ENCODE measurements at regions not wholly inside any gene's neighbourhood (a gene's known extent, or its start where the extent isn't known, plus 50 kb on each side); places are given as distances from the start of the nearest gene placed in this dataset.

GRCh38 chr20:51867251-51867650, 64.9 kb upstream of the SALL4 start:
- DNase-seq: no peak

GRCh38 chr20:51864967-51865366, 62.6 kb upstream of the SALL4 start:
- DNase-seq: no peak

- DNase-seq: no peak
Observed at GRCh38 chr20:51862796-51863195, 60.5 kb upstream of the SALL4 start.

- no peak for DNase-seq
Observed at GRCh38 chr20:51861726-51862466, 59.6 kb upstream of the SALL4 start.

GRCh38 chr20:51860111-51860882, 58.0 kb upstream of the SALL4 start:
- no peak for DNase-seq

GRCh38 chr20:51856432-51856831, 54.1 kb upstream of the SALL4 start:
- DNase-seq: no peak

GRCh38 chr20:51854921-51855320, 52.6 kb upstream of the SALL4 start:
- DNase-seq: no peak

Data from left hindlimb (tissue), 1 donor.